Stimulated activated CD8-positive, alpha-beta memory T cell treated with anti-CD3 and anti-CD28 coated beads, Interleukin-7, amount 100 ng/mL, for 48 hours (primary cell): ENCODE measurements at regions not wholly inside any gene's neighbourhood (a gene's known extent, or its start where the extent isn't known, plus 50 kb on each side); places are given as distances from the start of the nearest gene placed in this dataset.

Source experiments
- DNase-seq, 2 donors: peaks; one replicate each; pipeline ENCODE4 v3.0.0-alpha.2; 2020; ENCODE audit warnings: low read depth in 1 of 2; ENCODE audit errors: extremely low read depth in 1 of 2

DNA sequence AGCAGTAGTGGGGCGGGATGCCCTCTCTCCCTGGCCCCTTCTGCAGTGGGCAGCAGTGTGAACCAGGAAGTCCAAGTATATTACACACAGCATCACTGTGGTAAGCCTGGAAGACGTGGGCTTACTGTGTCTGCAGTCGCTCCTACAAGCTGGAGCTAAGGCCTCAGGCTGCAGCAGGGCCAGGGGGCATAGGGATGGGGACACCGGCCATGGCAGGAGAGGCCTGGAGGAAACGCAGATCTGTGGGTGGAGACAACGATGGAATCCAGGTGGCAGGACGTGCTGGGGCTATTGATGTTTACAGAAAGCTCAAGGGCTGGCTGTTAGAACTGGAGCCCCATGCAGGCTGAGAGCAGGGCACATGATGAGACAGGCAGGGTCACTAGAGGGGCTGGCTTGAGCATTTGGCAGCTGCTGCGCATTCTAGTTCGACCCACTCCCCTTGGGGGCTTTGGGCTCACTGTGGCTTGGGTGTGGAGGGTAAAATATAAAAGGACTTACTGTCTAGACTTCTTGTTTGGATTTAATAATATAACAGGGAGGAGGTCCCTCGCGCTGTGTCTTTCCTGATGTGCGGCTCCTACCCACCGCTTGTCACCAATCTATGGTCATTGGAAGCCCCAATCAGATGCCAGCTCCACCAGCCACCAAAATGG is 539.5 kb downstream of the TBC1D22A start:
- DNase-seq = no peak

DNA sequence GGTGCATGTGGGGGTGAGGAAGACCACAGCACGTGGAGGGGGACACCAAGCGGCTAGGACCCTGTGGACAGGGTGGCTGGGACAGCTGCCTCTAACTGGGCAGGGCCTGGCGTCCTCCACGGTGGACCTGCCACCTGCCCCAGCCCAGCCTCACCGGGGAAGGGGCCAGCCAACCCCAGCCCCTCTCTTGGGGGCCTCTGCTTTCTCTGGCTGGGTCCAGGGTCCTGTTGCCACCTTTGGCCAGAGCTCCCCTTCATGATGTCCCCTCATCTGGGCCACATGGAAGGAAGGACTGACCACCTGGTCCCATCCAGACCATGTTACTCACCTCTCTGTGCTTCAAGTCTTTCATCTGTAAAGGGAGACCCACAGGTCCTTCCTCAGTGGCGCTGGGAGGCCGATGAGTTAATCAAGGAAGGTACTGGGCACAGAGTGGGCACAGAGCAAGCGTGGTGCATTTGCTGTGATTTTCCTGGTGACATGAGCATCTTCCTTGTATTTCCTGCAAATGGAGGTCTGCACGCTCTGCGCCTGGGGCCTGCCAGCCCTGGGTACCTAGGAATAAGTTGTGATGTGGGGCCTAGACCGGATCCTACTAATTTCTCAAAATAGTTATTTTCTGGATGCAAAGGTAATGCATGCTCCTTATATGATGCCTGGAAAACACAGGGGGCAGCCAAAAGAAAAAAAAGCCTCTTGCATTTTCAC is 538.4 kb downstream of the TBC1D22A start:
- no peak for DNase-seq

DNA sequence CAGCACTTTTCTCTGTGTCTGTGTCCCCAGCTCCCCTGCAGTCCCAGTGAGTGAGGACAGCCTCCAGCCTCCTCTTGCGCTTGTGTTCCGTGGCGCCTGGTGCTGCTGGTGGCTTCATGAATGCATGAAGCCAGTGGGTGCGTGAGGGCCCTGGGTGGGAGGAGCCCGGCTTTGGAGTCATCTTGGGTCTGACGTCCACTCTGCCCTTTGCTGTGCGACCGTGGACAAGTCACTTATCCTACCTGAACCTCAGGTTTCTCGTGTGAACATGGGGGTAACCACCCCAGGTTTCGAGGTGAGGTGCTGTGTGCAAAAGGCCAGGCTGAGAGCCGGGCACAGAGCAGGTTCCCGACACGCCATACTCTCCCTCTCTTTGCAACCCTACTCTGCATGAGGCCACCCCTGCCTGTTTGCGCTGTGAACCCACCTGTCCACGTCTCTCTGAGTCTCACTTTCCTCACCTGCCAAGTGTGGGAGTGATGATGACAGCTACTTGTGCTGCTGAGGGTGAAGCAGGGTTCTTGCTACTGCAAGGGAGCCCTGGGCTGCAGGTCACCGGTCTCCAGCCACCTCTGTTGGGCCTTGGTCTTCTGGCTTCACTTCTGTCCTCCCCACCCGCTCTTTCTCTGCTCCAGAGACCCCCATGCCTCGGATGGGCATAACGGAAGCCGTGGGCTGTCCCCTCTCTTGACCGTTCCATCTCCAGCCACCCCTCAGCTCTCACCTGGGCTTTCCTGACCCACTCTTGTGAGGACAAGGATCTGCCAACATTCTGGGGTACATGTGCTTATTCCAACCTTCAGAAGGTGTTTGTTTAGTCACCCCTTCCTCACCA is 537.6 kb downstream of the TBC1D22A start:
- DNase-seq = no peak

DNA sequence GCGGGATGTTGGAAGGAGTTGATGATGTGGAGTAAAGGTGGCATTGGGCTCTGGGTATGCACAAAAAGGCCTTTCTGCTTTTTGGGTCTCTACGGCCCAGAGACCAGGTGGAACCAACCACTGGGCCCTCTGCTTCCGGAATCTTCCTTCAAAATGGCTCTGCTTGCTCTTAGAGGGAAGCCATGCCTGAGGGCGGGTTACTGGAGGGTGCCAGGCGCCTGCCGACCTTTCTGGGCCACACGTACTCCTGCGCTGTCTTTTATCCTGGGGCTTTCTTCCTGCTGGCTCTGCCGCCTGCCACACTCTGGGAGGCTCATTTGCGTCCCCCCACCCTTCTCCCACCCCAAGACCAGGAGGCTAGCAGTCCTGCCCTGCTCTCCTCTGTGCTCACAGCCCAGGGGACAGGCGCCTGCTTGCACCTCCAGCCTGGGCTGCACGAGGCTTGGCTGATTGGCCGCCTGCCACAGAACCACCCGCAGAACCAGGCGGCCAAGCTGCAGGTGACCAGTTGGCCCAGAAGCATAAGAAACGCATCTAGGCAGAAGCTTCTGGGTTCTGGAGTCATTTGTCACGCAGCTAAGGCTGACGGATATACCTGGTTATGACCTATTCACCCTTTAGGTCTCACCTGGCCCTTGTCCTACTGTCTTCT is 536.9 kb downstream of the TBC1D22A start:
- DNase-seq = no peak

- DNase-seq = no peak
Observed at GRCh38 chr22:47298017-47298785, 535.8 kb downstream of the TBC1D22A start.

GRCh38 chr22:47297261-47298016 is 535.0 kb downstream of the TBC1D22A start:
- DNase-seq = no peak

- DNase-seq = no peak
Observed at GRCh38 chr22:47296405-47297260, 534.2 kb downstream of the TBC1D22A start.

DNA sequence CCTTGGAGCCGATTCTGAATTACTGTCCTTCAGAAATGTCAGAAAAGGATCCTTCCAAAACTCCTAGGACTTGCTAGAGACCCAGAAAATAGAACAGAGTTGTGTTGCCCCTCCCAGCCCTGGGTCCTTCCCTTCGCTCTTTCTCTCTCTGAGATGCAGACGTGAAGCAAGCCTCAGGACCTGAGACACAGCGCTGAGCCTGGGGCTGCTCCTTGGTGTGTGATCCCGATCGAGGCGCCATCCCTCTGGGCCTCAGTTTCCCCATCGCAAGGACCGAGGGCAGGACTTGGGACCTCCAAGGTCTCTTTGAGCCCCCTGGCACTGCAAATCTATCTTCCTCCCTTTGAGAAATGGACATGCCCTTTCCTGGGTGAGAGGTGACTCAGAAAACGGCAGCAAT is 533.5 kb downstream of the TBC1D22A start:
- DNase-seq = no peak

DNA sequence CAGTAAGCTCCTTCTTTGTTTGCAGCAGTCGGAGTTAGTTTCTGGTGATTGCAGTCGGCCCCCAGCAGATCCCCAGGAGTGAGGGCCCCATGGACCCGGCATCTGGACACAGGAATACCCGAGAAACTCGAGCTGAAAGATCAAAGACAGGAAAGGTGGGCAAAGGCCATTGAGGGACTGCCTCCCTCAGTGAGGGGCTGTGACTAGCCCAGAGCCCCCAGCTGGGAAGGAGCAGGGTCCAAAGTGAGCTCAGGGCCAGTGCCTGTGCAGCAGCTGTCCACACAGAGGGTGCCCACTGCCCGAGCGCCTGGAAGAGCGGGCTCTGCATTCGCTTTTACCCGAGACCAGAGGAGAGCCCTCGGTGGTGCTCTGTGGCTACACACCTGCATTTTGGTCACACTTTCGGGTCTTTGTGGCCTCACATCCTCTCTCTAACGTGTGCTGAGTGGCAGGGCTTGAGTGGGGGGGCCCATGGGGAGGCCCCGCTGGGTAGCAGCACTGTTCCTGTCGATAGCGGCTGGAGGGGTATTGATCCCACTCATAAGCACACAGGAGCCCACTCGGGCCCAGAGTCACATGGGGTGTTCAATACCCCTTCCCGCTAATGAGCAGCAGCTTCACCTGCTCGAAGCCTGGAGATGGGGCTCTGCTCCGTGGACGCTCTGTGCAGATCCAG is 532.9 kb downstream of the TBC1D22A start:
- DNase-seq = no peak

DNA sequence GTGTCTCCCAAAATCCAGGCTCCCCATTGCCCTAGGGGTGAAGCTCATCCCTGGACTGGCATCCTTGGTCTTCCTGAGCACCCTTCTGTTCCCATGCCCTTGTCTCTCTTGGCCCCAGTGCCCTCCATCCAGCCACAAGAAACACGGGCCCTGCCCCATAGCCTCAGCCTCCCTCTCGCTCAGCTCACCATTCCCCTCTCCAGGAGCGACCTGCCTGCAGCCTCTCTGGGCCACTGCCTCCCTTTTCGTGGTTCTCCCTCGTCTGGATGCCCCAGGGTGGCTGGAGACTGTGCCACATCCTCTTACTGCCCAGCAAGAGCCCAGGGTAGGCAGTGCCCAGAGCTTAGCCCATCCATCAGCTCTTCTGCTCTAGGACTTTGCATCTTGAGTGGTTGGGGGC is 532.1 kb downstream of the TBC1D22A start:
- no peak for DNase-seq

- no peak for DNase-seq
Observed at GRCh38 chr22:47294222-47294532, 531.7 kb downstream of the TBC1D22A start.

DNA sequence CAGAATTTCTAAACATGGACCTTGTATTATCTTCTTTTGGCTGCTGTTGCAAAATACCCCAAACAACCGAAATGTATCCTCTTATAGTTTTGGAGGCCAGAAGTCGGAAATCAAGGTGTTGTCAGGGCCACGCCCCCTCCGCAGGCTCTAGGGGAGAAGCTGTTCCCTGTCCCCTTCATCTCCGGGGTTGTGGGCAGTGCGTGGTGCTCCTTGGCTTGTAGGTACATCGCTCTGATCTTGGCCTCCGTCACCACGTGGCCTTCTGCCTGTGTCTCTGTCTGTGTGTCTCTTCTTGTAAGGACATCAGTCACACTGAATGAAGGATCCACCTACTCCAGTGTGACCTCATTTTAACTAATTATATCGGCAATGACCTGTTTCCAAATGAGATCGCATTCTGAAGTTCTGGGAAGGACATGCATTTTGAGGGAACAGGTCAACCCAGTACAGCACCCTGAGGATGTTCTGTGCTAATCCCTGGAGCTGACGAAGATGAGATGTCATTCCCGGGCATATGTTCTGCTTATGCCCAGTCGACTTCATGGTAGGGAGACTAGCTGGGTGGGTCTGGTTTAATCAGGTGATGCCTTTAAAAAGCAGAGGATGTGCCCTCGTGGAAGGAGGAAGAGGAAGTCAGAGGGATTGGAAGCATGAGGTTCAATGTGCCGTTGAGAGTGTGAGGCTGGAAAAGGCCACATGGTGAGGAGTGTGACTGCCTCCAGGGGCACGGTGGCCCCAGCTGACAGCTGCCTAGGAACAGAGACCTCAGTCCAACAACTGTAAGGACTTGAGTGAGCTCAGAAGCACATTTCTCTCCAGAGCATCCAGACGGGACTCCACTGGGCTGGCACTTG is 531.1 kb downstream of the TBC1D22A start:
- DNase-seq = no peak

DNA sequence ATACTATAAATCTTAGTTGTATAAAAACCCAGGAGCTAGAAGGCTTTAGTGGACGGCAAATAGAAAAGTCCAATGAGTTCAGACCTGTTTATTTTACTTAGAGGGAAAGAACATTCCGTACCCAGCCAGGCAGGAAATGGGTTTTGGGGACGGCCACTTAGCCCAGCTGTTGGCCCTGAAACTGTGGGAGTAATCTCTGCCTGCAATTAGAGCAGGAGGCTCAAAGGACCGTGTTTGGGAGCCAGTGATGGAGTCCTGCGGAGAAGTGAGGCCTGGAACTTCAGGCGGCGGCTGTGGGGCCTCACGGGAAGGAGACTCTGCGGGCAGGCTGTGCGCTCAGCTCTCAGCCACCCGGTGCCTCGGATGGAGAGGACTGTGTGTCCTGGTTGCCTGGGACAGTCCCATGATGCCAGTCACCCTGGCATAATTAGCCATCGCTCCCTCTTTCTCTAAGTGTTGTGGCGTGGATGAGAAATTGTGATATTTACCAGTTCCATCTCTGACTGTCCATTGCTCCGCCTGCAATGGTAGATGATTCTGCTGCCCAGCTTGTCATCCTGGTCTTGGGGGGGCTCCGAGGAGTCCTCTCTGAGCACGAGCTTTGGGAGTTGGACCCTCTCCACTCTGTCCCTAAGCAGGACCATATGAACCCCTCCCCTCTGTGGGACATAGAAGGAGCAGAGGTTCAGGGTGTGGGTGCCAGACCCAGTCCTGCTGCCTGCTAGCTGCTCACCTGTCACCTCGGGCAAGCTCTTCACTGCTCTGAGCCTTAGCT is 530.3 kb downstream of the TBC1D22A start:
- DNase-seq = no peak

- DNase-seq = no peak
Observed at GRCh38 chr22:47291565-47292495, 529.4 kb downstream of the TBC1D22A start.

GRCh38 chr22:47290706-47291430 is 528.4 kb downstream of the TBC1D22A start:
- DNase-seq = no peak
